ENCODE measurements at regions not wholly inside any gene's neighbourhood (a gene's known extent, or its start where the extent isn't known, plus 50 kb on each side); places are given as distances from the start of the nearest gene placed in this dataset.

DNA sequence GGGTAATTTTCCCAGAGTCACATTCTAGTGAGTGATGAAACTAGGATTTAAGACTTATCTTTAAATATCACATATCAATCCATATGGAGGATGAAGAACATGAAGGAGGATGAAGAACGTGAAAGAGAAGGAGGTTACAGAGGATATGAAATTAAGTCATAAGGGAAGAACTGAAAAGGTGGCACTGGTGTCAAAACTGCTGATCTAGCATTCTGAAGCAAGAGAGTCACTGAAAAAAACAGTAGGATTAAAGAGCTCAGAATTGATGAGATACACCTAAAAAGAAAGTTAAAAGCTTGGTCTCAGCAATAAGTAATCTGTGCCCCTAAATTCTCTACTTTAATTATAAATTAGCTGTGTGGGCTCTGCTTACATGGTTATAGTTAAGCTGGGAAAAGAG is 156.5 kb downstream of the KCTD12 start:
- TF ChIP-seq, protein P1, sequence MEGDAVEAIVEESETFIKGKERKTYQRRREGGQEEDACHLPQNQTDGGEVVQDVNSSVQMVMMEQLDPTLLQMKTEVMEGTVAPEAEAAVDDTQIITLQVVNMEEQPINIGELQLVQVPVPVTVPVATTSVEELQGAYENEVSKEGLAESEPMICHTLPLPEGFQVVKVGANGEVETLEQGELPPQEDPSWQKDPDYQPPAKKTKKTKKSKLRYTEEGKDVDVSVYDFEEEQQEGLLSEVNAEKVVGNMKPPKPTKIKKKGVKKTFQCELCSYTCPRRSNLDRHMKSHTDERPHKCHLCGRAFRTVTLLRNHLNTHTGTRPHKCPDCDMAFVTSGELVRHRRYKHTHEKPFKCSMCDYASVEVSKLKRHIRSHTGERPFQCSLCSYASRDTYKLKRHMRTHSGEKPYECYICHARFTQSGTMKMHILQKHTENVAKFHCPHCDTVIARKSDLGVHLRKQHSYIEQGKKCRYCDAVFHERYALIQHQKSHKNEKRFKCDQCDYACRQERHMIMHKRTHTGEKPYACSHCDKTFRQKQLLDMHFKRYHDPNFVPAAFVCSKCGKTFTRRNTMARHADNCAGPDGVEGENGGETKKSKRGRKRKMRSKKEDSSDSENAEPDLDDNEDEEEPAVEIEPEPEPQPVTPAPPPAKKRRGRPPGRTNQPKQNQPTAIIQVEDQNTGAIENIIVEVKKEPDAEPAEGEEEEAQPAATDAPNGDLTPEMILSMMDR (IDR thresholded peaks at IDR 0.05; ENCODE audit: low read depth, low read length), result no peak
- no peak for TF ChIP-seq EZH2phosphoT487 (IDR thresholded peaks at IDR 0.05; ENCODE audit: low read depth)
